GM12878 (cell line): ENCODE measurements at regions not wholly inside any gene's neighbourhood (a gene's known extent, or its start where the extent isn't known, plus 50 kb on each side); places are given as distances from the start of the nearest gene placed in this dataset.

Experiments
- ATAC-seq: fragments of 200-7000 bp; cut with Tn5 transposase; 3 replicates; pipeline ENCODE4 v1.9.1; 2020; ENCODE audit warnings: mild to moderate bottlenecking, moderate library complexity
- BruUV-seq: library from RNA; stranded (reverse); fragments of 400-500 nt; replicated peaks from 2 replicates; lab custom pipeline; 2021; lab: Mats Ljungman, UMichigan
- CTCF ChIA-PET: fragments of 300-600 bp; sonication (Branson Sonifier 250); formaldehyde crosslinking; extraction: SDS; loops from one replicate; lab custom pipeline; 2021; ENCODE audit warnings: inconsistent platforms; lab: Yijun Ruan, JAX
- POLR2A ChIA-PET: fragments of 350-600 bp; formaldehyde crosslinking; extraction: SDS; loops from one replicate; lab custom pipeline; 2021; ENCODE audit warnings: inconsistent platforms; lab: Charles Lee
- RAD21 ChIA-PET: fragments of 300-600 bp; sonication (Branson Sonifier 250); formaldehyde crosslinking; loops from one replicate; lab custom pipeline; 2023; ENCODE audit warnings: antibody characterized with exemption; ENCODE audit not compliant: unreplicated experiment; lab: Charles Lee
- SMC1A ChIA-PET: fragments of 300-600 bp; sonication (Branson Sonifier 250); formaldehyde crosslinking; loops from one replicate; lab custom pipeline; 2023; ENCODE audit not compliant: unreplicated experiment, uncharacterized antibody; lab: Charles Lee
- DNase-seq: peaks from one replicate; pipeline ENCODE4 v3.0.0-alpha.2; 2011; ENCODE audit warnings: low read depth, low spot score
- FAIRE-seq: peaks from 3 replicates; lab custom pipeline; 2011; peaks lifted over from hg19 to GRCh38; lab: Jason Lieb, UNC
- H2AFZ ChIP-seq: 2 replicates; pipeline ENCODE4 v1.6.0; 2011; ENCODE audit warnings: low read depth, low read length, control low read depth; ENCODE audit not compliant: control insufficient read depth
- H3K27ac ChIP-seq: 2 replicates; pipeline ENCODE4 v1.5.1; 2011; ENCODE audit warnings: control low read depth; ENCODE audit not compliant: control insufficient read depth, insufficient read depth
- H3K27me3 ChIP-seq, 2 experiments: replicated peaks in 1 of 2; 2 replicates each; pipeline versions ENCODE4 v1.6.0 to v1.6.1; 2011; ENCODE audit warnings: low read length in 1 of 2; ENCODE audit not compliant: control insufficient read depth in 2 of 2, insufficient read depth in 2 of 2
- H3K36me3 ChIP-seq, 2 experiments: 2 replicates each; pipeline ENCODE4 v1.5.1; 2011; ENCODE audit warnings: low read length in 1 of 2; ENCODE audit not compliant: control insufficient read depth in 2 of 2, insufficient read depth in 2 of 2
- H3K4me1 ChIP-seq: 2 replicates; pipeline ENCODE4 v1.6.1; 2011; ENCODE audit warnings: mild to moderate bottlenecking, low read length, moderate library complexity, mixed read lengths; ENCODE audit not compliant: control insufficient read depth, insufficient read depth
- H3K4me2 ChIP-seq: 2 replicates; pipeline ENCODE4 v1.6.0; 2011; ENCODE audit warnings: control low read depth; ENCODE audit not compliant: control insufficient read depth, insufficient read depth
- H3K4me3 ChIP-seq: fragments of 200-600 bp; sonication (generic); 2 replicates; pipeline ENCODE4 v1.5.1; 2016
- H3K79me2 ChIP-seq: 2 replicates; pipeline ENCODE4 v1.6.0; 2011; ENCODE audit warnings: low read length; ENCODE audit not compliant: control insufficient read depth, insufficient read depth
- H3K9ac ChIP-seq: 2 replicates; pipeline ENCODE4 v1.8.0; 2011; ENCODE audit warnings: low read length, control low read depth, mixed read lengths; ENCODE audit not compliant: control insufficient read depth, insufficient read depth
- H3K9me3 ChIP-seq: replicated peaks from 3 replicates; pipeline ENCODE4 v1.5.1; 2011; ENCODE audit warnings: mild to moderate bottlenecking, low read length; ENCODE audit not compliant: control insufficient read depth, insufficient read depth
- H4K20me1 ChIP-seq: 2 replicates; pipeline ENCODE4 v1.6.0; 2011; ENCODE audit not compliant: control insufficient read depth, insufficient read depth
- BCL11A ChIP-seq: IDR thresholded peaks from 2 replicates; pipeline ENCODE4 v1.6.1; 2011; ENCODE audit warnings: low read depth, low read length
- CBX5 ChIP-seq: sonication (generic); IDR thresholded peaks from 2 replicates; pipeline ENCODE4 v1.6.1; 2016; ENCODE audit warnings: low read depth, moderate library complexity, mild to moderate bottlenecking, inconsistent platforms
- CEBPB ChIP-seq, 2 experiments: fragments of 150-350 bp in 1 of 2; IDR thresholded peaks; 2 replicates each; pipeline ENCODE4 v1.6.1; 2012 to 2014; ENCODE audit warnings: low read depth in 2 of 2, low read length in 2 of 2, borderline replicate concordance in 1 of 2, inconsistent platforms in 1 of 2
- IKZF1 ChIP-seq: fragments of 450-650 bp; conservative IDR thresholded peaks from 2 replicates; pipeline ENCODE4 v1.6.1; 2017; ENCODE audit warnings: antibody characterized with exemption, mild to moderate bottlenecking
- JUNB ChIP-seq: IDR thresholded peaks from 2 replicates; pipeline ENCODE4 v1.6.1; 2016; ENCODE audit warnings: antibody characterized with exemption, mild to moderate bottlenecking
- KDM1A ChIP-seq: fragments of 200-600 bp; sonication (generic); IDR thresholded peaks from 2 replicates; pipeline ENCODE4 v1.6.1; 2016; ENCODE audit warnings: borderline replicate concordance
- MXI1 ChIP-seq: fragments of 150-350 bp; IDR thresholded peaks from 2 replicates; pipeline ENCODE4 v1.6.1; 2011; ENCODE audit warnings: low read depth, mild to moderate bottlenecking, inconsistent platforms, low read length, improper control_type of control experiment
- NFYA ChIP-seq: IDR thresholded peaks from 2 replicates; pipeline ENCODE4 v1.6.1; 2011; ENCODE audit warnings: low read depth, mild to moderate bottlenecking, low read length, improper control_type of control experiment, borderline replicate concordance
- NRF1 ChIP-seq: conservative IDR thresholded peaks from 2 replicates; pipeline ENCODE4 v1.6.1; 2011; ENCODE audit warnings: mild to moderate bottlenecking, low read depth, low read length, improper control_type of control experiment
- PML ChIP-seq: IDR thresholded peaks from 2 replicates; pipeline ENCODE4 v1.6.1; 2012; ENCODE audit warnings: low read length, inconsistent platforms
- POLR2AphosphoS2 ChIP-seq: IDR thresholded peaks from 2 replicates; pipeline ENCODE4 v1.6.1; 2011; ENCODE audit warnings: low read depth, mild to moderate bottlenecking, low read length, improper control_type of control experiment, moderate library complexity
- RB1 ChIP-seq: fragments of 450-650 bp; formaldehyde crosslinking; IDR thresholded peaks from 2 replicates; pipeline ENCODE4 v1.6.1; 2017; ENCODE audit warnings: mild to moderate bottlenecking, borderline replicate concordance
- WGBS: methylation state at CpG from one replicate; pipeline ENCODE4 v1.1.6; 2016; ENCODE audit warnings: low lambda C conversion rate; ENCODE audit not compliant: insufficient replicate concordance, insufficient coverage; ENCODE audit errors: missing lambda C conversion rate; 5-methylcytosine and 5-hydroxymethylcytosine counted together
- in situ Hi-C: fragments of 300-500 bp; cut with MboI; formaldehyde crosslinking; loops from 9 replicates; pipeline ENCODE4 v1.14.3; 2018; ENCODE audit warnings: mixed read lengths
- intact Hi-C: fragments of 100-400 bp; cut with micrococcal nuclease; formaldehyde crosslinking; loops from one replicate; pipeline ENCODE4 v1.14.2; 2022; ENCODE audit not compliant: unreplicated experiment
- TF ChIP-seq, protein P1 (sequence below): IDR thresholded peaks from 2 replicates; pipeline ENCODE4 v1.6.1; 2012; ENCODE audit warnings: low read depth, low read length, improper control_type of control experiment
- TF ChIP-seq, protein P2 (sequence below): fragments of 450-650 bp; IDR thresholded peaks from 2 replicates; pipeline ENCODE4 v1.6.1; 2017; ENCODE audit warnings: mild to moderate bottlenecking
- TF ChIP-seq, protein P3 (sequence below): fragments of 450-650 bp; conservative IDR thresholded peaks from 2 replicates; pipeline ENCODE4 v1.6.1; 2017; ENCODE audit warnings: mild to moderate bottlenecking, moderate library complexity
- TF ChIP-seq, protein P4 (sequence below): fragments of 450-650 bp; IDR thresholded peaks from 2 replicates; pipeline ENCODE4 v1.6.1; 2018; ENCODE audit warnings: borderline replicate concordance, mild to moderate bottlenecking; ENCODE audit not compliant: partially characterized antibody
- TF ChIP-seq, protein P5 (sequence below): fragments of 450-650 bp; IDR thresholded peaks from 2 replicates; pipeline ENCODE4 v1.6.1; 2014; ENCODE audit warnings: mild to moderate bottlenecking

DNA sequence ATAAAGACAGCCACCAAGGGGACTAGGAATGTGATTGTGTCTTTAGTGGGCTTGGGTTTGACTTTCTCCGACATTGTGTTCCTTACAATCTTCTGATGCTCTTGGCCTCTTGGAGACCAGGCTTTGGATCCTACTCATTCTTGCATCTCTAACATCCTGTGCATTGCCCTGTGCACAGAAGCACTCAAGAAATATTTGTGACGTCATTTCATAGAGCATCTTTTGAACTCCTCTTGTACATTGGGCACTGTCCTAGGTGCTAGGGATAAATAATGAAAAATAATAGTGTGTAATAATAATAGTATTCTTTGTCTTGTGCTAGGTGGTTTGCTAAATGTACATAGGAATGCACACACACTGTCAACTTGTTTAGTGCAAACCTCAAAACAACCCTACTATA is 108.8 kb upstream of the LHX5 start:
- 20% methylated on average over 2 of the region's 2 CpGs for WGBS
- Histone ChIP-seq H3K79me2 (no peaks in the 10 kb centered on the region), H4K20me1 (no peaks in the 10 kb centered on the region), H3K9ac (no peak overlapping the region), H3K27ac (no peak overlapping the region), H3K36me3 (no peaks in the 10 kb centered on the region), H3K9me3 (no peaks in the 10 kb centered on the region), H3K4me3 (no peak overlapping the region), H3K4me1 (no peaks in the 10 kb centered on the region), H3K27me3 (no peaks in the 10 kb centered on the region; a peak in 1 of 4 replicates), H2AFZ (no peak overlapping the region), H3K4me2 (no peak overlapping the region)
- ChIA-PET RAD21 (no interaction called here), CTCF (no interaction called here), SMC1A (no interaction called here), POLR2A (no interaction called here)
- FAIRE-seq (no peak), DNase-seq (no peak), ATAC-seq (no peak)
- in situ Hi-C loops (no loop called here), intact Hi-C loops (no loop called here)
- no TSS peak for BruUV-seq
- TF ChIP-seq, protein P1, sequence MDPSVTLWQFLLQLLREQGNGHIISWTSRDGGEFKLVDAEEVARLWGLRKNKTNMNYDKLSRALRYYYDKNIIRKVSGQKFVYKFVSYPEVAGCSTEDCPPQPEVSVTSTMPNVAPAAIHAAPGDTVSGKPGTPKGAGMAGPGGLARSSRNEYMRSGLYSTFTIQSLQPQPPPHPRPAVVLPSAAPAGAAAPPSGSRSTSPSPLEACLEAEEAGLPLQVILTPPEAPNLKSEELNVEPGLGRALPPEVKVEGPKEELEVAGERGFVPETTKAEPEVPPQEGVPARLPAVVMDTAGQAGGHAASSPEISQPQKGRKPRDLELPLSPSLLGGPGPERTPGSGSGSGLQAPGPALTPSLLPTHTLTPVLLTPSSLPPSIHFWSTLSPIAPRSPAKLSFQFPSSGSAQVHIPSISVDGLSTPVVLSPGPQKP = no peak
- TF ChIP-seq, protein P2, sequence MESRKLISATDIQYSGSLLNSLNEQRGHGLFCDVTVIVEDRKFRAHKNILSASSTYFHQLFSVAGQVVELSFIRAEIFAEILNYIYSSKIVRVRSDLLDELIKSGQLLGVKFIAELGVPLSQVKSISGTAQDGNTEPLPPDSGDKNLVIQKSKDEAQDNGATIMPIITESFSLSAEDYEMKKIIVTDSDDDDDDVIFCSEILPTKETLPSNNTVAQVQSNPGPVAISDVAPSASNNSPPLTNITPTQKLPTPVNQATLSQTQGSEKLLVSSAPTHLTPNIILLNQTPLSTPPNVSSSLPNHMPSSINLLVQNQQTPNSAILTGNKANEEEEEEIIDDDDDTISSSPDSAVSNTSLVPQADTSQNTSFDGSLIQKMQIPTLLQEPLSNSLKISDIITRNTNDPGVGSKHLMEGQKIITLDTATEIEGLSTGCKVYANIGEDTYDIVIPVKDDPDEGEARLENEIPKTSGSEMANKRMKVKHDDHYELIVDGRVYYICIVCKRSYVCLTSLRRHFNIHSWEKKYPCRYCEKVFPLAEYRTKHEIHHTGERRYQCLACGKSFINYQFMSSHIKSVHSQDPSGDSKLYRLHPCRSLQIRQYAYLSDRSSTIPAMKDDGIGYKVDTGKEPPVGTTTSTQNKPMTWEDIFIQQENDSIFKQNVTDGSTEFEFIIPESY = no peak
- TF ChIP-seq IKZF1 (no peak), CEBPB (IDR thresholded peaks at IDR 0.05; ENCODE audit: borderline replicate concordance in 1 of 2, low read depth in 2 of 2, low read length in 2 of 2) (no peak), RB1 (no peak), JUNB (no peak), POLR2AphosphoS2 (no peak), NFYA (no peak), CBX5 (no peak), MXI1 (no peak), NRF1 (no peak), BCL11A (no peak), PML (no peak), KDM1A (no peak)
- TF ChIP-seq, protein P3, sequence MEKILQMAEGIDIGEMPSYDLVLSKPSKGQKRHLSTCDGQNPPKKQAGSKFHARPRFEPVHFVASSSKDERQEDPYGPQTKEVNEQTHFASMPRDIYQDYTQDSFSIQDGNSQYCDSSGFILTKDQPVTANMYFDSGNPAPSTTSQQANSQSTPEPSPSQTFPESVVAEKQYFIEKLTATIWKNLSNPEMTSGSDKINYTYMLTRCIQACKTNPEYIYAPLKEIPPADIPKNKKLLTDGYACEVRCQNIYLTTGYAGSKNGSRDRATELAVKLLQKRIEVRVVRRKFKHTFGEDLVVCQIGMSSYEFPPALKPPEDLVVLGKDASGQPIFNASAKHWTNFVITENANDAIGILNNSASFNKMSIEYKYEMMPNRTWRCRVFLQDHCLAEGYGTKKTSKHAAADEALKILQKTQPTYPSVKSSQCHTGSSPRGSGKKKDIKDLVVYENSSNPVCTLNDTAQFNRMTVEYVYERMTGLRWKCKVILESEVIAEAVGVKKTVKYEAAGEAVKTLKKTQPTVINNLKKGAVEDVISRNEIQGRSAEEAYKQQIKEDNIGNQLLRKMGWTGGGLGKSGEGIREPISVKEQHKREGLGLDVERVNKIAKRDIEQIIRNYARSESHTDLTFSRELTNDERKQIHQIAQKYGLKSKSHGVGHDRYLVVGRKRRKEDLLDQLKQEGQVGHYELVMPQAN = no peak
- TF ChIP-seq, protein P4, sequence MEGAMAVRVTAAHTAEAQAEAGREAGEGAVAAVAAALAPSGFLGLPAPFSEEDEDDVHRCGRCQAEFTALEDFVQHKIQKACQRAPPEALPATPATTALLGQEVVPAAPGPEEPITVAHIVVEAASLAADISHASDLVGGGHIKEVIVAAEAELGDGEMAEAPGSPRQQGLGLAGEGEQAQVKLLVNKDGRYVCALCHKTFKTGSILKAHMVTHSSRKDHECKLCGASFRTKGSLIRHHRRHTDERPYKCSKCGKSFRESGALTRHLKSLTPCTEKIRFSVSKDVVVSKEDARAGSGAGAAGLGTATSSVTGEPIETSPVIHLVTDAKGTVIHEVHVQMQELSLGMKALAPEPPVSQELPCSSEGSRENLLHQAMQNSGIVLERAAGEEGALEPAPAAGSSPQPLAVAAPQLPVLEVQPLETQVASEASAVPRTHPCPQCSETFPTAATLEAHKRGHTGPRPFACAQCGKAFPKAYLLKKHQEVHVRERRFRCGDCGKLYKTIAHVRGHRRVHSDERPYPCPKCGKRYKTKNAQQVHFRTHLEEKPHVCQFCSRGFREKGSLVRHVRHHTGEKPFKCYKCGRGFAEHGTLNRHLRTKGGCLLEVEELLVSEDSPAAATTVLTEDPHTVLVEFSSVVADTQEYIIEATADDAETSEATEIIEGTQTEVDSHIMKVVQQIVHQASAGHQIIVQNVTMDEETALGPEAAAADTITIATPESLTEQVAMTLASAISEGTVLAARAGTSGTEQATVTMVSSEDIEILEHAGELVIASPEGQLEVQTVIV = no peak
- TF ChIP-seq, protein P5, sequence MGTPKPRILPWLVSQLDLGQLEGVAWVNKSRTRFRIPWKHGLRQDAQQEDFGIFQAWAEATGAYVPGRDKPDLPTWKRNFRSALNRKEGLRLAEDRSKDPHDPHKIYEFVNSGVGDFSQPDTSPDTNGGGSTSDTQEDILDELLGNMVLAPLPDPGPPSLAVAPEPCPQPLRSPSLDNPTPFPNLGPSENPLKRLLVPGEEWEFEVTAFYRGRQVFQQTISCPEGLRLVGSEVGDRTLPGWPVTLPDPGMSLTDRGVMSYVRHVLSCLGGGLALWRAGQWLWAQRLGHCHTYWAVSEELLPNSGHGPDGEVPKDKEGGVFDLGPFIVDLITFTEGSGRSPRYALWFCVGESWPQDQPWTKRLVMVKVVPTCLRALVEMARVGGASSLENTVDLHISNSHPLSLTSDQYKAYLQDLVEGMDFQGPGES = no peak
